Naive B cell (primary cell): ENCODE measurements at regions not wholly inside any gene's neighbourhood (a gene's known extent, or its start where the extent isn't known, plus 50 kb on each side); places are given as distances from the start of the nearest gene placed in this dataset.

Experiments
- ATAC-seq, 2 donors: fragments of 150-1000 bp; cut with Tn5 transposase; 2 replicates each; pipeline ENCODE4 v1.10.0; 2021; ENCODE audit warnings: low read depth in 2 of 2, mild to moderate bottlenecking in 2 of 2, moderate library complexity in 2 of 2
- DNase-seq: peaks from one replicate; pipeline ENCODE4 v3.0.0; 2022
- H3K27ac Mint-ChIP-seq, 6 donors: one replicate each; pipeline ENCODE4 v1.8.0; 2020 to 2022; ENCODE audit warnings: mild to moderate bottlenecking in 6 of 6, mixed read lengths in 6 of 6, moderate library complexity in 5 of 6, inconsistent platforms in 2 of 6
- H3K27me3 Mint-ChIP-seq, 3 donors: one replicate each; pipeline ENCODE4 v1.8.0; 2021 to 2022; ENCODE audit warnings: mixed read lengths in 3 of 3, mild to moderate bottlenecking in 1 of 3
- H3K36me3 Mint-ChIP-seq, 2 donors: one replicate each; pipeline ENCODE4 v1.8.0; 2020 to 2022; ENCODE audit warnings: mixed read lengths in 2 of 2, inconsistent platforms in 1 of 2, mild to moderate bottlenecking in 1 of 2
- H3K4me1 Mint-ChIP-seq, 3 donors: one replicate each; pipeline ENCODE4 v1.8.0; 2020 to 2022; ENCODE audit warnings: mixed read lengths in 3 of 3, inconsistent platforms in 1 of 3, mild to moderate bottlenecking in 1 of 3, moderate library complexity in 1 of 3
- H3K4me3 Mint-ChIP-seq, 8 donors: one replicate each; pipeline ENCODE4 v1.8.0; 2020 to 2022; ENCODE audit warnings: mild to moderate bottlenecking in 8 of 8, mixed read lengths in 8 of 8, moderate library complexity in 8 of 8, inconsistent platforms in 2 of 8
- H3K9me3 Mint-ChIP-seq, 7 donors: one replicate each; pipeline ENCODE4 v1.8.0; 2020 to 2022; ENCODE audit warnings: mixed read lengths in 7 of 7, mild to moderate bottlenecking in 5 of 7, inconsistent platforms in 2 of 7, moderate library complexity in 1 of 7

DNA sequence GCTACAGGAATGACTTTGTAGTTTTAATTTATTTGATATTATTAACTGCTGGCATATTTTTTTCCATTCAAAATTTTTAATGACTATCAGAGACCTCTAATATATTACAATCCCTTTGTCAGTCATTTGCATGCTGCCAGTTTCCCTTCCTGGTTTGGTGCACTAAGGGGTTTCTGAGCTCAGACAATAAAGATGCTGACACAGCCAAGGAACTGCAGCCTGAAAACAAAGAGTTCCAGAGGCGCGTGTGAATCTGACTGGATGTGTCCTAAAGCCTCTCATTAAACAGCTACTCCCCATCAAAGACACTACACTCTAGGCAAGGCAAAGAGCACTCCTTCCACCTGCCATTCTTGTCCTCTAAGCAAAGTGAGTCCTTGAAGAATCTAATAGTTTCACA is 116.8 kb upstream of the DST start:
- Mint-ChIP-seq H3K4me3 (no peak overlapping the region), H3K9me3 (no peaks in the 10 kb centered on the region), H3K27ac (no peak overlapping the region), H3K4me1 (no peaks in the 10 kb centered on the region), H3K36me3 (no peaks in the 10 kb centered on the region), H3K27me3 (no peaks in the 10 kb centered on the region)
- no peak for ATAC-seq
- DNase-seq: no peak

DNA sequence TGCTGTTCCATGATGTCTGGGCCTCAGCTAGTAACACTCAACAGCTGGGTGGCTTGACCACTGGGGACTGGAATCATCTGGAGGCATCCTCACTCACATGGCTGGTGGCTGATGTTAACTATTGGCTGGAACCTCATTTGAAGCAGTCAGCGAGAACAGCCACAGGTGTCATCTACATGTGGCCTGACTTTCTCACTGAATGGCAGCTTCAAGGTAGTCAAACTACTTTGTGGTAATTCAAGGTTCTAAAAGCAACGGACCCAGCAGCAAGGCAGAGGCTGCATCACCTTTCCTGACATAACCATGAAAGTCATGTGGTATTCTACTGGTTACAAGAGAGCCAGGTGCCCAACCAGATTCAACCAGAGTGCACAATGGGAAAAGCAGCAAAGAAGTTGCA is 115.9 kb upstream of the DST start:
- no peaks in the 10 kb centered on the region for H3K27me3 Mint-ChIP-seq
- ATAC-seq (no peak), DNase-seq (no peak)
- H3K4me1 Mint-ChIP-seq: no peaks in the 10 kb centered on the region
- no peaks in the 10 kb centered on the region for H3K9me3 Mint-ChIP-seq
- H3K4me3 Mint-ChIP-seq: no peak overlapping the region
- no peak overlapping the region for H3K27ac Mint-ChIP-seq
- no peaks in the 10 kb centered on the region for H3K36me3 Mint-ChIP-seq

DNA sequence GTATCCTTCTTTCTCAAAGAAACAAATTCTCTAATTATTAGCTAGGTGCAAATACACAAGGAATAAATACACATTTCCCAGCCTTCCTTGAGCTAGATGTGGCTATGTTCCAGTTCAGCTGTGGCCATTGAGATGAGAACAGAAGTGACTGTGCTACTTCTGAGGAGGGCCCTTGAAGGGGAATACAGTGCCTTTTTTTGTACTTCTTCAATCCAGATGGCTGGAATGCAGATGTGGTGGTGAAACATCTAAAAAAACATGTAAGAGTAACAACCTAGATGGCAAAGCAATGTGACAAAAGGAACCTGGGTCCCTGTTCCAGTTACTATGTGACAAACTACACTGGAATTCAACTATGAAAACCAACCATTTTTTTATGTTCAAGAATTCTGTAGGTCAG is 115.4 kb upstream of the DST start:
- no peak overlapping the region for H3K27ac Mint-ChIP-seq
- H3K4me1 Mint-ChIP-seq: no peaks in the 10 kb centered on the region
- DNase-seq: no peak
- no peak overlapping the region for H3K4me3 Mint-ChIP-seq
- H3K9me3 Mint-ChIP-seq: no peaks in the 10 kb centered on the region
- ATAC-seq: no peak
- no peaks in the 10 kb centered on the region for H3K27me3 Mint-ChIP-seq
- H3K36me3 Mint-ChIP-seq: no peaks in the 10 kb centered on the region

DNA sequence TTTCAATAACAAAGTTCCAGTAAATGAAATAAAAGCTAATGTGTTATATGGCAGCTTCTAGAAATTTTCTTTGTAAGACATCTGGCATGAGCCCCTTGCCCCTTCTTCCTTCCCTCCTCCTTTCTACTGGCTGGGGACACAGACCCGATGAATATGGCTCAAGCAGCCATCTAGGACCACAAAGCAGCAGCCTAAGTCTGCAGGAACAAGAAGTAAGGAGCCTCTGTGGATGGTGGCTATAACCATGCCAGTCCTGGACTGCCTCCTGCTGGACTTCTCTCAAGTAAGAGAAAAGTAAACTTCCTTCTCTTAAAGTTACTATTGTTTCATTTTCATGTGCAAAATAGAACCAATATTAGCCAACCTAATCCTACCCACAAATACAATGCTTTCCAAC is 114.9 kb upstream of the DST start:
- ATAC-seq: no peak
- Mint-ChIP-seq H3K4me3 (no peak overlapping the region), H3K27ac (no peak overlapping the region), H3K4me1 (no peaks in the 10 kb centered on the region), H3K36me3 (no peaks in the 10 kb centered on the region), H3K9me3 (no peaks in the 10 kb centered on the region), H3K27me3 (no peaks in the 10 kb centered on the region)
- no peak for DNase-seq

DNA sequence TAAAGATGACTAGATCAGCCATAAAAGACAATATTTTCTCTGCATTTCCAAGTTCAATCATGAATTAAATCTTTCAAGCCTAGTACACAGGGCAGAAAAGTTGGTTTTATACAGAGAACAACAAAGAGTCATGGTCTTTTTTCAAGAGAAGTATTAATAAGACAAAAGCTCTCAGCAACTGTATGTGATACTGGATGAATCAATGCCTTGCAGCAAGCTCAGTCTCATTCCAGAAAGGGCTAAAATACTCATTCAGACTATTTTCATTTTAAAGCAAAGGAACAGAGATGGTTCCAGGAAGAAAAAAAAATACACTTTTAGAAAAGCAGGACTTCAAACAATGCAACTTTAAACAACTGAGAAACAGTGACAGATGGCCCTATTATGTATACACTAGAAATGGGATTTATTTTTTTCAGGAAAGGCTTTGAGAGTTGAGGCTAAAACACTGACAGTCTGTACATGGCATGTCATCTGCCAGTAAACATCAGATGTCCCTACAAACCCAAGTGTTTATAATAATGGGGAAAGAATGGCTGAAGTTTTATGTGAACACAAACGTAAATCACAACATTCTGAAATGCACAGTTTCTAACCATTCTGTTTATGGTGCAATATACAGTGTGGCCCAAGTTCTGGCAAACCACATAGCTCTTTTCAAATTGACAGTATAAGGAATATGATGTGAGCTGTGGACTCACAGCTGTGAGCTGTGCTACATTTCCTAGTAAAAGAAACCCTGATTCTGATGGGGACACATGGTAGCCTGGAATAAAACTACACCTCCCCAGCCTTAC is 114.3 kb upstream of the DST start:
- Mint-ChIP-seq H3K36me3 (no peaks in the 10 kb centered on the region), H3K4me3 (no peak overlapping the region), H3K9me3 (no peaks in the 10 kb centered on the region), H3K27ac (no peak overlapping the region), H3K27me3 (no peaks in the 10 kb centered on the region), H3K4me1 (no peaks in the 10 kb centered on the region)
- no peak for ATAC-seq
- no peak for DNase-seq

DNA sequence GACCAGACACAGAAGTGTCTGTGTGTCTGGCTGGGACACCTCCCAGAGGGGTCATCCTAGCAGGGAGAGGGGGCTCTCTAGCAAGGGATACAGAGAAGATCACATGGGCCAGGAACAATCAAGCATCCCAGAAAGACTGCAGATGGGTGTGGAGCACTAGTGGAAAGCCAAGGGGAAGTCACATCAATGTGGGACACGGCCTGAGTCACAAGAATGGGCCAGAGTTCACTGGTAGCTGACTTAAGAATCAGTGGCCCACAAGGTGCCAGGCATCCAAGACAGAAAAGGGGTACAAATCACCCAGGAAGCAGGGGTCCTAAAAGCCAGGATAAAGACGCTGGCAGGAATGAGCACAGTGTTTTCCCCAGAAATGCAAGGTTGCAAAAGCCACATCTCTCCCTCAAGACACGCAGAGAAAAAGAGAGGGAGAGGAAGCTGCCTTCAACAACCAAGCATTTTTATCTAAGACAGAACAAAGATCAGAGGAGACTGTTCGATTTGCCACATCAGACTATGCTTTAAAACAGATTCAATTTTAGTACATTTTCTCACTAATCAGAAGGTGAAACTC is 113.6 kb upstream of the DST start:
- no peak for ATAC-seq
- no peak overlapping the region for H3K27ac Mint-ChIP-seq
- no peaks in the 10 kb centered on the region for H3K27me3 Mint-ChIP-seq
- no peak for DNase-seq
- no peaks in the 10 kb centered on the region for H3K36me3 Mint-ChIP-seq
- no peak overlapping the region for H3K4me3 Mint-ChIP-seq
- no peaks in the 10 kb centered on the region for H3K4me1 Mint-ChIP-seq
- H3K9me3 Mint-ChIP-seq: no peaks in the 10 kb centered on the region

DNA sequence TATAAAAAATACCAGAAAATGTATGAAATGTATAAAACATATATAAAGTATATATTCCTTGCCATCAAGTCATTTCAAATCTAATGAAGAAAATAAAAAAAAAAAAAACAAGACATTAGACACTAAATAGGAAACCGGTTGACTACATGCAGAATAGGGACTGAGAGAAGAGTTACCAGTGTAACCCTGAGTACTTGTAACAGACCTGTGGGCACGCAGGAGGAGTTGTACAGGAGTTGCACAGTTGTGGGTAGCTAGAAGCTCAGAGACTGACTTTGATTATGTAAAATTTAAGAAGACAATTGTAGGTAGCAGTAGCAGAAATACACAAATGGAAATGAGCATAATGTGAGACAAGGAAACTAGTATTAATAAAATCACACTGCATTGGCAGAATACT is 112.4 kb upstream of the DST start:
- Mint-ChIP-seq H3K4me1 (no peaks in the 10 kb centered on the region), H3K27ac (no peak overlapping the region), H3K27me3 (no peaks in the 10 kb centered on the region), H3K36me3 (no peaks in the 10 kb centered on the region), H3K9me3 (no peaks in the 10 kb centered on the region), H3K4me3 (peak overlapping the region in 1 of 8 donors; percentile 35)
- ATAC-seq (no peak), DNase-seq (no peak)

DNA sequence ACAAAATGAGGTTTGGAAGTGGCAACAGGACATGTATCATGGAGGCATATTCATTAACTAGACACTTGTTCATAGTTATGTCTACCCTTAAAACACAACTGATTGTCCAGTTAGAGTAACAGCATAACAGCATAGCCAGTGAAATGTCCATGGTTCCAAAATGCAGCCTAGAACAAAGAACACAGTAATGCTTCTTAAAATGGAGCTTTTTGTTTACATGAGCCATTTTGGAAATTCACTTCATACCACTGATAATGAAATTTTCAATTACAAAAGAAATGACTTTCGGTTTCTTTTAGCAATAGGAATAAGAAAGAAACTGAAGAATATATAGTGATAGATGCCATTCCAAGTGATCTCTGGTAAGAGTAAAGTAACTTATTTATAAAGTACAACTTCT is 111.1 kb upstream of the DST start:
- Mint-ChIP-seq H3K36me3 (no peaks in the 10 kb centered on the region), H3K4me3 (no peak overlapping the region), H3K27me3 (no peaks in the 10 kb centered on the region), H3K4me1 (no peaks in the 10 kb centered on the region), H3K9me3 (no peaks in the 10 kb centered on the region), H3K27ac (no peak overlapping the region)
- ATAC-seq (no peak), DNase-seq (no peak)

DNA sequence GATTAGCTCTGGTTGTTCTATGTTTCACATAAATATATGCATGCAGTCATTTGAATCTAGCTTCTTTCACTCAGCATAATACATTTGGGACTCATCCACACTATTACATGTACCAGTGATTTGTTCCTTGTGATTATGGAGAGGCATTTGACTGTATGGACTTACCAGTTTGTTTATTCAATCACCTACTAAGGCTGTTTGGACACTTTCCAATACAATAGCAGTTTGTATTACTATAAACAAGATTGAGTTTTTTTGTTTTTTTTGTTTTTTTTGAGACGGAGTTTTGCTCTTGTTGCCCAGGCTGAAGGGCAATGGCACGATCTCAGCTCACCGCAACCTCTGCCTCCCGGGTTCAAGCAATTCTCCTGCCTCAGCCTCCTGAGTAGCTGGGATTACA is 109.8 kb upstream of the DST start:
- ATAC-seq (no peak), DNase-seq (no peak)
- no peaks in the 10 kb centered on the region for H3K4me1 Mint-ChIP-seq
- no peaks in the 10 kb centered on the region for H3K9me3 Mint-ChIP-seq
- no peak overlapping the region for H3K4me3 Mint-ChIP-seq
- no peaks in the 10 kb centered on the region for H3K36me3 Mint-ChIP-seq
- no peak overlapping the region for H3K27ac Mint-ChIP-seq
- H3K27me3 Mint-ChIP-seq: no peaks in the 10 kb centered on the region

DNA sequence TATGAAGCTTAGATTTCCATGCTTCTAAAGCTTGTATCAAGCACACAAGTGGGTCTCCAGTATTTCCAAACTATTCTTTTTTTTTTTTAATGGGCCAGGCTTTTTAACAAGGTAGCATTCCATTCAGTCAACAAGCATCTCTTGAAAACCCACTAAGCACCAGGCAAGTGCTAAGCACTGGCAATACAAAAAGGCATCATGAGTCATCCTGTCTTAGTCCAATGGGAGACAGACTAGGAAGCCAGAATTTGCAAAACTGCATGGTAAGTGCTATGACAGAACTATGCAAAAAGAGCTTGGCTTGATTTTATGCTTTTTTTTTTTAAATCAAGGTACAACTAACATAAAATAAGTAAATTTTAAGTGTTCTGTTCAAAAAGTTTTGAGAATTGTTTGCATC is 109.3 kb upstream of the DST start:
- no peak overlapping the region for H3K4me3 Mint-ChIP-seq
- no peak overlapping the region for H3K27ac Mint-ChIP-seq
- H3K36me3 Mint-ChIP-seq: no peaks in the 10 kb centered on the region
- ATAC-seq: no peak
- no peaks in the 10 kb centered on the region for H3K4me1 Mint-ChIP-seq
- H3K27me3 Mint-ChIP-seq: no peaks in the 10 kb centered on the region
- H3K9me3 Mint-ChIP-seq: no peaks in the 10 kb centered on the region
- DNase-seq: no peak

DNA sequence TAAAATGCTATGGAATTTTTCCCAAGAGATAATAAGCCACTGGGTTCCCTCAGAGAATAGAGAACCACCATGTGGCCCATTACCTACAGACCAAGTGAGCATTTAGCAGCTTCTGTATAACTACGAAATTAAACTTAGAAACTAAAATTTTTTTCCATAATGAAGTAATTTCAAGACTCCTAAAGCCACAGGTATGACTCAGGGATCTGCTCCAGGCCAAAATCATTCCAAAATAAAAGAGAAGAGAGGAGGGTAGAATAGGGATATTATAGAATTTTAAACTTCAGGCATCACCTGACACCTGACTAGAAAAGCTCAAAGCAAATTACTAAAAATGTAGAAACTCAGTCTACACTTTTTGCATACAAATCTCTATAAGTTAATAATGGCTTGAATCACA is 108.9 kb upstream of the DST start:
- Mint-ChIP-seq H3K4me3 (no peak overlapping the region), H3K27ac (no peak overlapping the region), H3K27me3 (no peaks in the 10 kb centered on the region), H3K36me3 (no peaks in the 10 kb centered on the region), H3K4me1 (no peaks in the 10 kb centered on the region), H3K9me3 (no peaks in the 10 kb centered on the region)
- ATAC-seq (no peak), DNase-seq (no peak)

DNA sequence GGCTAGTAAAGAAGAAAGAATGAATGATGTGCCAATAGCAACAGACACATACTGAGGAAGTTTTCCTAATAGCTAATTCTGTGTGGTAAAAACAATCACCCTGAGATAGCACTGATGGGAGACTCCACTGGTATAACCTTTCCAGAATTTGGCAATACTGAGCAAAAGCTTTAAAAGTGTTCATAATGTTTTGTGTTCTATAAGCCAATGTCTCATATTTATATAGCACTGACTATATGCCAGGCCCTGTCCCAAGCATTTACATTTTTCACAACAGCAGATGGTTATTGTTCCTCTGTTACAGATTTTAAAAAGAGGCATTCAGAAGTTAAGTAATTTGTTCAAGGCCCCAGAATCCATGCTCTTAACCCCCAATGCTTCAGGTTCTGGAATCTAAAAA is 108.0 kb upstream of the DST start:
- no peaks in the 10 kb centered on the region for H3K9me3 Mint-ChIP-seq
- H3K4me1 Mint-ChIP-seq: no peaks in the 10 kb centered on the region
- no peaks in the 10 kb centered on the region for H3K36me3 Mint-ChIP-seq
- no peak overlapping the region for H3K27ac Mint-ChIP-seq
- ATAC-seq: no peak
- DNase-seq: no peak
- no peaks in the 10 kb centered on the region for H3K27me3 Mint-ChIP-seq
- no peak overlapping the region for H3K4me3 Mint-ChIP-seq

DNA sequence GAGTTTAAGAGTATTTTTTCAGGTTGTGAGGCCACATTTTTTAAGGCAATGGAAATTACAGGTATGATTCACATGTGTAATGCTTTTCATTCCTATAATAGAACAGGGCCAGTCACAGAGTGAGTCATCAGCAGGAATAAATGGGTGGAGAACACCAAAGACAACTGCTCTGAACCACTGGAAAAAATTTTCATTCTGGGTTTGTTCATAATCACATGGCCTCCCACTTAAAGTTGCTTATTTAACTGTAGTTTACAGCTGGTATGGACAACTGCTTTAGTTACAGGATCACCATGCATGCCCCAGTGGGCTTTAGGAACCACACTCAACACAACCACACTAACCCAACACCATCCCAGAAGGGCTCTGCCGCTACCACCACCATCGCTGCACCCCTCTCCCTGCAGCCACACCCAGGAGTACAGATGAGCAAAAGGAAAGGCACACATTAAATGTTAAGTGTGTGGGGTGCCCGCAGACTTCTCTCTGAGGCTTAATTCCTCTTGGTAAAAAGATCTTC is 107.0 kb upstream of the DST start:
- H3K27me3 Mint-ChIP-seq: no peaks in the 10 kb centered on the region
- no peaks in the 10 kb centered on the region for H3K9me3 Mint-ChIP-seq
- ATAC-seq (no peak), DNase-seq (no peak)
- H3K4me1 Mint-ChIP-seq: no peaks in the 10 kb centered on the region
- H3K36me3 Mint-ChIP-seq: no peaks in the 10 kb centered on the region
- H3K27ac Mint-ChIP-seq: peak overlapping the region in 1 of 6 donors; percentile 15
- H3K4me3 Mint-ChIP-seq: no peak overlapping the region

DNA sequence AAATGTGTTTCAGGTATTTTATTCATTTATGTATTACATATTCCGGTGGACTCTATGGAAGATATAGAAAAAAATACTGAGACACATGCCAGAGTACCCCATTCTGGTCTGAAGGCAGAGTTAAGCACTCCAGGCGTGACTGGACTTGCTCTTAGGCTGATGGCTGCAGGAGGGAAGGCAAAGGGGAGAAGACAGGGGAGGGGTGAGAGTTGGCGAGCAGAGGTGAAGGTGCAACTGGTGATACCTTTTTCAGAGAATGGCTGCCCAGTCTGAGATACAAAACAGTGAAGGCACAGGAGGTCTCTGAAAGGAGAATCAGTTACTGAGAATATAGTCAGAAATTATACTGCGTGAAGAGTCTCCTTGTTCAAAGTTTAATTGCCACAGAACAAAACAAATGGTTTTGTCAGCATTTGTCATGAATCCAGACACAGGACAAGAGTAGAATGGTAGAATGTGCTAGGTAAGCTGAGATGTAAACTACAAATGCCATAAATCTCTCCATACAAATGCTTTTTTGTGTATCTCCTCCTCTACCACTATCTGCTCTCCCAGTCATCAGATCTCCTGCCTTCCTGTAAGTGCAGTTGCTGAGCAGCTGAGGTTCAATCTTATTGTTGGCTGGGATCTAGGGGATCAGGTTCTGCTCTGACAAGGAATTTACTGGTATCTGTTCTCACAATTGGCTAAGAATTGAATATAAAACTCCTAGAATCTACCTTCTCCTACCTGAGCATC is 104.2 kb upstream of the DST start:
- H3K36me3 Mint-ChIP-seq: no peaks in the 10 kb centered on the region
- H3K9me3 Mint-ChIP-seq: no peaks in the 10 kb centered on the region
- ATAC-seq (no peak), DNase-seq (no peak)
- peak overlapping the region in 1 of 6 donors; percentile 28 for H3K27ac Mint-ChIP-seq
- peaks cover 3 to 5% (median 4%) of the 10 kb centered on the region in 3 donors for H3K4me1 Mint-ChIP-seq
- H3K27me3 Mint-ChIP-seq: no peaks in the 10 kb centered on the region
- no peak overlapping the region for H3K4me3 Mint-ChIP-seq
